H1 (cell line): ENCODE measurements at regions not wholly inside any gene's neighbourhood (a gene's known extent, or its start where the extent isn't known, plus 50 kb on each side); places are given as distances from the start of the nearest gene placed in this dataset.
"Not testable (repeated sequence)": the region's sequence is repeated elsewhere in the genome, so short reads cannot be mapped to it uniquely, and the experiment has no call there.

Source experiments
- CTCF ChIA-PET: fragments of 300-600 bp; sonication (Branson Sonifier 250); formaldehyde crosslinking; loops from one replicate; lab custom pipeline; 2021; ENCODE audit not compliant: partially characterized antibody; lab: Charles Lee
- POLR2A ChIA-PET: fragments of 300-600 bp; sonication (Branson Sonifier 250); formaldehyde crosslinking; loops from one replicate; lab custom pipeline; 2021; ENCODE audit warnings: inconsistent platforms; ENCODE audit not compliant: partially characterized antibody; lab: Charles Lee
- DNase-seq, 2 experiments: peaks; one replicate each; pipeline versions ENCODE4 v3.0.0 to v3.0.0-alpha.2; 2010 to 2022; ENCODE audit warnings: low spot score in 2 of 2, low read depth in 1 of 2, mixed read lengths in 1 of 2
- FAIRE-seq: peaks from 2 replicates; lab custom pipeline; 2011; peaks lifted over from hg19 to GRCh38; lab: Jason Lieb, UNC
- H2AFZ ChIP-seq: 2 replicates; pipeline ENCODE4 v1.8.1; 2012; ENCODE audit warnings: low read length, inconsistent platforms
- H2AK5ac ChIP-seq: 2 replicates; pipeline ENCODE4 v1.6.1; 2013; ENCODE audit warnings: low read depth, low read length
- H2BK120ac ChIP-seq: replicated peaks from 2 replicates; pipeline ENCODE3; 2013; ENCODE audit warnings: low read depth, low read length, inconsistent platforms
- H2BK12ac ChIP-seq: 2 replicates; pipeline ENCODE4 v1.6.1; 2013; ENCODE audit warnings: low read depth, low read length
- H2BK15ac ChIP-seq: 2 replicates; pipeline ENCODE4 v1.6.1; 2013; ENCODE audit warnings: low read length
- H2BK20ac ChIP-seq: 2 replicates; pipeline ENCODE4 v1.6.1; 2013; ENCODE audit warnings: low read length
- H2BK5ac ChIP-seq: 2 replicates; pipeline ENCODE4 v1.6.1; 2013; ENCODE audit warnings: low read depth, low read length
- H3K14ac ChIP-seq: 2 replicates; pipeline ENCODE4 v1.6.1; 2013; ENCODE audit warnings: inconsistent platforms; ENCODE audit not compliant: insufficient read length
- H3K18ac ChIP-seq: 2 replicates; pipeline ENCODE4 v1.6.1; 2013; ENCODE audit warnings: low read length; ENCODE audit errors: extremely low read depth
- H3K23ac ChIP-seq: 2 replicates; pipeline ENCODE4 v1.6.1; 2013; ENCODE audit warnings: inconsistent platforms; ENCODE audit not compliant: insufficient read length
- H3K23me2 ChIP-seq: 2 replicates; pipeline ENCODE4 v1.6.1; 2013; ENCODE audit warnings: low read depth, low read length
- H3K27ac ChIP-seq: 2 replicates; pipeline ENCODE4 v1.6.1; 2011; ENCODE audit warnings: low read depth, low read length, inconsistent platforms
- H3K27me3 ChIP-seq, 4 experiments: replicated peaks in 1 of 4; 1 replicate in 1 of 4; 2 replicates in 3 of 4; pipeline versions ENCODE4 v1.6.1 to v1.8.1; 2011 to 2013; ENCODE audit warnings: low read length in 3 of 4, mild to moderate bottlenecking in 3 of 4, inconsistent platforms in 2 of 4, mixed read lengths in 2 of 4, moderate library complexity in 1 of 4; ENCODE audit not compliant: control insufficient read depth in 3 of 4, insufficient read depth in 3 of 4; ENCODE audit errors: extremely low read depth in 1 of 4
- H3K36me3 ChIP-seq, 4 experiments: 2 replicates each; pipeline versions ENCODE4 v1.6.1 to v1.8.1; 2011 to 2013; ENCODE audit warnings: mild to moderate bottlenecking in 4 of 4, low read length in 3 of 4, moderate library complexity in 2 of 4, control low read depth in 1 of 4, inconsistent platforms in 1 of 4; ENCODE audit not compliant: insufficient read depth in 4 of 4, control insufficient read depth in 2 of 4
- H3K4ac ChIP-seq: replicated peaks from 2 replicates; pipeline ENCODE3; 2013; ENCODE audit warnings: low read length, low read depth, mixed read lengths, inconsistent platforms; ENCODE audit not compliant: insufficient read length
- H3K4me1 ChIP-seq, 4 experiments: replicated peaks in 1 of 4; 1 replicate in 1 of 4; 2 replicates in 3 of 4; pipeline versions ENCODE4 v1.6.1 to v1.8.1; 2011 to 2013; ENCODE audit warnings: low read length in 3 of 4, inconsistent platforms in 2 of 4, mixed read lengths in 1 of 4; ENCODE audit not compliant: insufficient read depth in 4 of 4, control insufficient read depth in 3 of 4
- H3K4me2 ChIP-seq, 2 experiments: 2 replicates each; pipeline versions ENCODE4 v1.6.1 to v1.8.1; 2011 to 2013; ENCODE audit warnings: low read depth in 2 of 2, low read length in 2 of 2, control low read depth in 1 of 2, inconsistent platforms in 1 of 2, mild to moderate bottlenecking in 1 of 2; ENCODE audit not compliant: insufficient read depth in 1 of 2
- H3K4me3 ChIP-seq, 4 experiments: fragments of 200-600, 300-600 bp in 1 of 4; sonication (generic), shearing (Covaris generic), sonication (Bioruptor Twin) in 1 of 4; 2 replicates each; pipeline versions ENCODE4 v1.5.1 to v1.8.1; 2011 to 2016; ENCODE audit warnings: low read length in 4 of 4, low read depth in 3 of 4, control low read depth in 2 of 4, inconsistent platforms in 2 of 4, mild to moderate bottlenecking in 2 of 4, mixed read lengths in 1 of 4, moderate library complexity in 1 of 4; ENCODE audit not compliant: insufficient read depth in 2 of 4; ENCODE audit errors: extremely low read depth in 1 of 4
- H3K56ac ChIP-seq: replicated peaks from 2 replicates; pipeline ENCODE3; 2013; ENCODE audit warnings: low read depth, mild to moderate bottlenecking, mixed read lengths, low read length, inconsistent platforms; ENCODE audit not compliant: insufficient read length
- H3K79me1 ChIP-seq: 2 replicates; pipeline ENCODE4 v1.6.1; 2013; ENCODE audit warnings: low read depth, low read length, control low read depth
- H3K79me2 ChIP-seq, 2 experiments: 2 replicates each; pipeline versions ENCODE4 v1.6.1 to v1.8.1; 2012 to 2013; ENCODE audit warnings: low read length in 2 of 2, mild to moderate bottlenecking in 2 of 2, inconsistent platforms in 1 of 2; ENCODE audit not compliant: insufficient read depth in 2 of 2, control insufficient read depth in 1 of 2
- H3K9ac ChIP-seq, 4 experiments: replicated peaks in 1 of 4; 1 replicate in 1 of 4; 2 replicates in 3 of 4; pipeline versions ENCODE4 v1.6.1 to v1.8.1; 2011 to 2013; ENCODE audit warnings: low read depth in 3 of 4, low read length in 3 of 4, control low read depth in 2 of 4, mild to moderate bottlenecking in 2 of 4, moderate library complexity in 2 of 4, inconsistent platforms in 1 of 4; ENCODE audit errors: extremely low read depth in 1 of 4
- H3K9me3 ChIP-seq, 2 experiments: 2 replicates each; pipeline versions ENCODE4 v1.6.1 to v1.8.1; 2012 to 2013; ENCODE audit warnings: mild to moderate bottlenecking in 2 of 2, moderate library complexity in 2 of 2, control low read depth in 1 of 2, inconsistent platforms in 1 of 2, low read depth in 1 of 2, low read length in 1 of 2, mixed read lengths in 1 of 2; ENCODE audit not compliant: insufficient read depth in 2 of 2
- H4K20me1 ChIP-seq, 2 experiments: replicated peaks in 1 of 2; 2 replicates each; pipeline versions ENCODE3 to v1.8.1; 2011 to 2013; ENCODE audit warnings: inconsistent platforms in 2 of 2, low read length in 2 of 2, mild to moderate bottlenecking in 1 of 2; ENCODE audit not compliant: insufficient read depth in 2 of 2, control insufficient read depth in 1 of 2
- H4K5ac ChIP-seq: 2 replicates; pipeline ENCODE4 v1.6.1; 2013; ENCODE audit warnings: low read length, low read depth, mixed read lengths, inconsistent platforms; ENCODE audit not compliant: insufficient read length
- H4K8ac ChIP-seq: 2 replicates; pipeline ENCODE4 v1.8.0; 2013; ENCODE audit warnings: mild to moderate bottlenecking, moderate library complexity, low read length, inconsistent platforms; ENCODE audit not compliant: insufficient read depth; ENCODE audit errors: extremely low read depth
- H4K91ac ChIP-seq: replicated peaks from 2 replicates; pipeline ENCODE3; 2013; ENCODE audit warnings: low read length, mixed read lengths, inconsistent platforms; ENCODE audit not compliant: insufficient read length
- WGBS, 2 experiments: shearing (Covaris generic) in 1 of 2; methylation state at CpG; one replicate each; pipeline versions ENCODE4 v1.1.6 to v1.1.7; 2013 to 2015; ENCODE audit warnings: low lambda C conversion rate in 2 of 2, mixed read lengths in 2 of 2, inconsistent platforms in 1 of 2, low coverage in 1 of 2, missing lambda C conversion rate in 1 of 2; ENCODE audit not compliant: insufficient replicate concordance in 2 of 2, insufficient coverage in 1 of 2, insufficient read length in 1 of 2; ENCODE audit errors: extremely low coverage in 1 of 2, missing lambda C conversion rate in 1 of 2; 5-methylcytosine and 5-hydroxymethylcytosine counted together

DNA sequence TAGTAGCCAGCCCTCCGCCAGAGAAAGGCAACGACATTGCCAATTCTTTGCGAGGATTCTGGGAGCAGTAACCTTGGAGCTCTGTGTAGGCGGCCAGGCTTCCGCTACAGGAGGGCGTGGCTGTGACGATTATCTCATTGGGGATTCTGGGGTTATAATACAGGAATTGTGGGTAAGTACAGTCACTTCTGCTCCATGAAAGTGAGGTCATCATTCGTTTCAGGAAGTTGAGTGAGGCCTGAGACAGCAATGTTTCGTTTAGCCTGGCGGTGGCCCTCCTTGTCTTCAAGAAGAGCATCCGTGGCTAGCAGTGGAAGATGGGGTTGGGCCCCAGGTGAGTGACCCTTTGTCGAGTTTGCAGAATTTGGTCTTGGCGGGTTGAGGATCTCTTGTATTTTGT lies 79.5 kb upstream of the GPR39 start:
- H2BK15ac ChIP-seq, H3K23me2 ChIP-seq, H3K18ac ChIP-seq, H3K4me1 ChIP-seq, H2BK12ac ChIP-seq, H4K5ac ChIP-seq, H3K27me3 ChIP-seq, CTCF ChIA-PET, H2BK120ac ChIP-seq, H3K9ac ChIP-seq, H4K8ac ChIP-seq, H3K79me2 ChIP-seq, H3K14ac ChIP-seq, H3K4me2 ChIP-seq, H2AFZ ChIP-seq, H3K9me3 ChIP-seq, H2BK5ac ChIP-seq, H3K27ac ChIP-seq, H3K36me3 ChIP-seq, H3K56ac ChIP-seq, DNase-seq, H2BK20ac ChIP-seq, H4K20me1 ChIP-seq, POLR2A ChIA-PET, H3K23ac ChIP-seq, H3K4me3 ChIP-seq, H2AK5ac ChIP-seq, H4K91ac ChIP-seq, H3K4ac ChIP-seq, H3K79me1 ChIP-seq: not testable (repeated sequence)
- 88% methylated on average over 12 of the region's 13 CpGs; no CpG with 5 or more reads in 1 of the 2 experiments for WGBS, 2 experiments
- FAIRE-seq = peak; percentile 24
